ENCODE measurements at regions not wholly inside any gene's neighbourhood (a gene's known extent, or its start where the extent isn't known, plus 50 kb on each side); places are given as distances from the start of the nearest gene placed in this dataset.

- no peaks in the 10 kb centered on the region for H3K9me3 ChIP-seq
- peaks cover 0 to 7% (median 0%) of the 10 kb centered on the region in 3 donors for H3K4me1 ChIP-seq
- H3K4me3 ChIP-seq: no peak overlapping the region
- 14 to 17% methylated on average over 3 of the region's 3 CpGs for WGBS, 2 donors
- intact Hi-C loops (cut with DNase I): no loop called here
- H3K36me3 ChIP-seq: no peaks in the 10 kb centered on the region
- H3K27me3 ChIP-seq: no peaks in the 10 kb centered on the region
- no peak for TF ChIP-seq CTCF (IDR thresholded peaks at IDR 0.05)
- no peak for TF ChIP-seq POLR2A (IDR thresholded peaks at IDR 0.05)
- no peak for DNase-seq
- no peak overlapping the region for H3K27ac ChIP-seq
Observed at GRCh38 chr13:86020351-86021002, 221.3 kb upstream of the SLITRK6 start.

GRCh38 chr13:86006317-86006716, 207.1 kb upstream of the SLITRK6 start:
- H3K27ac ChIP-seq: no peak overlapping the region
- no peaks in the 10 kb centered on the region for H3K4me1 ChIP-seq
- H3K36me3 ChIP-seq: no peaks in the 10 kb centered on the region
- intact Hi-C loops (cut with DNase I): no loop called here
- H3K27me3 ChIP-seq: no peaks in the 10 kb centered on the region
- TF ChIP-seq POLR2A (IDR thresholded peaks at IDR 0.05) (no peak), CTCF (IDR thresholded peaks at IDR 0.05) (no peak)
- no peaks in the 10 kb centered on the region for H3K9me3 ChIP-seq
- 34 to 42% methylated on average over 2 of the region's 2 CpGs for WGBS, 2 donors
- no peak overlapping the region for H3K4me3 ChIP-seq
- no peak for DNase-seq

- Histone ChIP-seq H3K4me1 (no peaks in the 10 kb centered on the region), H3K4me3 (no peak overlapping the region), H3K9me3 (no peaks in the 10 kb centered on the region), H3K27me3 (no peaks in the 10 kb centered on the region), H3K27ac (no peak overlapping the region), H3K36me3 (no peaks in the 10 kb centered on the region)
- 27 to 37% methylated on average over 2 of the region's 2 CpGs for WGBS, 2 donors
- no peak for DNase-seq
- TF ChIP-seq POLR2A (IDR thresholded peaks at IDR 0.05): no peak
- no peak for TF ChIP-seq CTCF (IDR thresholded peaks at IDR 0.05)
- intact Hi-C loops (cut with DNase I): no loop called here
Observed at GRCh38 chr13:86003029-86003428, 203.8 kb upstream of the SLITRK6 start.

- Histone ChIP-seq H3K9me3 (no peaks in the 10 kb centered on the region), H3K36me3 (no peaks in the 10 kb centered on the region), H3K27ac (no peak overlapping the region), H3K27me3 (no peaks in the 10 kb centered on the region), H3K4me3 (no peak overlapping the region), H3K4me1 (no peaks in the 10 kb centered on the region)
- intact Hi-C loops (cut with DNase I): no loop called here
- no peak for DNase-seq
- 41 to 50% methylated on average over 2 of the region's 2 CpGs for WGBS, 2 donors
- TF ChIP-seq POLR2A (IDR thresholded peaks at IDR 0.05) (no peak), CTCF (IDR thresholded peaks at IDR 0.05) (no peak)
Observed at GRCh38 chr13:86000546-86000945, 201.3 kb upstream of the SLITRK6 start.

GRCh38 chr13:85997587-85997986, 198.4 kb upstream of the SLITRK6 start:
- Histone ChIP-seq H3K4me3 (no peak overlapping the region), H3K36me3 (no peaks in the 10 kb centered on the region), H3K27me3 (no peaks in the 10 kb centered on the region), H3K27ac (no peak overlapping the region), H3K9me3 (no peaks in the 10 kb centered on the region), H3K4me1 (no peaks in the 10 kb centered on the region)
- intact Hi-C loops (cut with DNase I): no loop called here
- WGBS, 2 donors: 57 to 83% methylated on average over 2 of the region's 2 CpGs
- no peak for DNase-seq
- no peak for TF ChIP-seq POLR2A (IDR thresholded peaks at IDR 0.05)
- no peak for TF ChIP-seq CTCF (IDR thresholded peaks at IDR 0.05)
